Suprapubic skin (tissue), 4 donors: ENCODE measurements at regions not wholly inside any gene's neighbourhood (a gene's known extent, or its start where the extent isn't known, plus 50 kb on each side); places are given as distances from the start of the nearest gene placed in this dataset.

ENCODE experiments used
- EP300 ChIP-seq: sonication (generic); formaldehyde crosslinking; IDR thresholded peaks from one replicate; pipeline ENCODE4 v1.6.1; 2017; ENCODE audit warnings: antibody characterized with exemption
- POLR2A ChIP-seq, 2 donors: fragments of 450-650 bp; IDR thresholded peaks; one replicate each; pipeline ENCODE4 v1.6.1; 2017; ENCODE audit warnings: antibody characterized with exemption in 2 of 2, mild to moderate bottlenecking in 2 of 2, moderate library complexity in 2 of 2
- POLR2AphosphoS5 ChIP-seq, 3 donors: sonication (generic); formaldehyde crosslinking; IDR thresholded peaks; one replicate each; pipeline ENCODE4 v1.6.1; 2017; ENCODE audit warnings: antibody characterized with exemption in 3 of 3

- TF ChIP-seq EP300 (no peak), POLR2A (IDR thresholded peaks at IDR 0.05) (no peak), POLR2AphosphoS5 (IDR thresholded peaks at IDR 0.05) (no peak)
Measured at GRCh38 chr9:28770226-28770625, 1196.9 kb upstream of the C9orf72 start.
